HepG2 (cell line): ENCODE measurements at regions not wholly inside any gene's neighbourhood (a gene's known extent, or its start where the extent isn't known, plus 50 kb on each side); places are given as distances from the start of the nearest gene placed in this dataset.

Experiments used
- ATAC-seq: fragments of 200-7000 bp; cut with Tn5 transposase; 3 replicates; pipeline ENCODE4 v1.9.1; 2020; ENCODE audit warnings: mild to moderate bottlenecking, moderate library complexity
- BruUV-seq: library from RNA; stranded (reverse); fragments of 400-500 nt; replicated peaks from 2 replicates; lab custom pipeline; 2021; lab: Mats Ljungman, UMichigan
- CTCF ChIA-PET: fragments of 300-600 bp; formaldehyde crosslinking; extraction: SDS; loops from one replicate; lab custom pipeline; 2021; ENCODE audit warnings: low total read pairs, inconsistent platforms, low intra/inter-chr PET ratio; lab: Yijun Ruan, JAX
- POLR2A ChIA-PET: fragments of 350-600 bp; sonication (Branson Sonifier 250); formaldehyde crosslinking; loops from one replicate; lab custom pipeline; 2020; ENCODE audit warnings: antibody characterized with exemption, inconsistent platforms; lab: Yijun Ruan, JAX
- DNase-seq: peaks from one replicate; pipeline ENCODE4 v3.0.0-alpha.2; 2015; ENCODE audit warnings: low spot score
- FAIRE-seq: peaks from 3 replicates; lab custom pipeline; 2011; peaks lifted over from hg19 to GRCh38; lab: Jason Lieb, UNC
- H2AFZ ChIP-seq: one replicate; pipeline ENCODE4 v1.6.1; 2011; ENCODE audit warnings: low read length, inconsistent platforms
- H3K27ac ChIP-seq: fragments of 300-600 bp; 3 replicates; pipeline ENCODE4 v1.8.0; 2011; ENCODE audit warnings: mixed run types, mild to moderate bottlenecking, mixed read lengths, low read length, inconsistent platforms; ENCODE audit not compliant: insufficient read depth; ENCODE audit errors: extremely low read length
- H3K27me3 ChIP-seq, 2 experiments: fragments of 200-600 bp in 1 of 2; 2 replicates in 1 of 2; 3 replicates in 1 of 2; pipeline versions ENCODE4 v1.6.0 to v1.8.0; 2011; ENCODE audit warnings: low read length in 2 of 2, mild to moderate bottlenecking in 2 of 2, moderate library complexity in 2 of 2, inconsistent platforms in 1 of 2; ENCODE audit not compliant: insufficient read depth in 2 of 2, control insufficient read depth in 1 of 2
- H3K36me3 ChIP-seq, 2 experiments: fragments of 200-600 bp in 1 of 2; replicated peaks in 1 of 2; 2 replicates in 1 of 2; 3 replicates in 1 of 2; pipeline versions ENCODE4 v1.5.1 to v1.8.0; 2011; ENCODE audit warnings: low read length in 2 of 2, inconsistent platforms in 1 of 2; ENCODE audit not compliant: insufficient read depth in 2 of 2, control insufficient read depth in 1 of 2
- H3K4me1 ChIP-seq: 2 replicates; pipeline ENCODE4 v1.5.1; 2012; ENCODE audit warnings: low read length, inconsistent platforms; ENCODE audit not compliant: insufficient read depth
- H3K4me2 ChIP-seq: 2 replicates; pipeline ENCODE4 v1.6.0; 2011; ENCODE audit warnings: low read depth, low read length, inconsistent platforms
- H3K4me3 ChIP-seq, 3 experiments: fragments of 200-600 bp in 1 of 3; sonication (generic), shearing (Covaris generic) in 1 of 3; replicated peaks in 1 of 3; 2 replicates each; pipeline ENCODE4 v1.5.1; 2011 to 2016; ENCODE audit warnings: low read length in 3 of 3, inconsistent platforms in 2 of 3, low read depth in 2 of 3, mild to moderate bottlenecking in 2 of 3, control low read depth in 1 of 3, mixed read lengths in 1 of 3; ENCODE audit not compliant: insufficient read depth in 1 of 3
- H3K79me2 ChIP-seq: one replicate; pipeline ENCODE4 v1.6.1; 2011; ENCODE audit warnings: low read length, inconsistent platforms; ENCODE audit not compliant: insufficient read depth
- H3K9ac ChIP-seq: 2 replicates; pipeline ENCODE4 v1.6.0; 2011; ENCODE audit warnings: mild to moderate bottlenecking, low read depth, low read length, inconsistent platforms; ENCODE audit not compliant: insufficient read depth
- H3K9me3 ChIP-seq: 2 replicates; pipeline ENCODE4 v1.5.1; 2012; ENCODE audit warnings: mild to moderate bottlenecking, low read length
- H4K20me1 ChIP-seq: 2 replicates; pipeline ENCODE4 v1.6.0; 2011; ENCODE audit warnings: inconsistent platforms, mild to moderate bottlenecking, low read length, moderate library complexity; ENCODE audit not compliant: insufficient read depth
- BRD4 ChIP-seq: sonication (generic); formaldehyde crosslinking; IDR thresholded peaks from 2 replicates; pipeline ENCODE4 v1.4.0; 2020; ENCODE audit warnings: missing genetic modification reagents
- DNMT1 ChIP-seq: sonication (generic); formaldehyde crosslinking; IDR thresholded peaks from 2 replicates; pipeline ENCODE4 v1.5.1; 2020; ENCODE audit warnings: mild to moderate bottlenecking, missing genetic modification reagents
- EHMT2 ChIP-seq: fragments of 200-600 bp; sonication (generic); IDR thresholded peaks from 2 replicates; pipeline ENCODE4 v1.7.0; 2017; ENCODE audit warnings: antibody characterized with exemption, low read depth, low read length, borderline replicate concordance
- FOXM1 ChIP-seq: sonication (generic); formaldehyde crosslinking; IDR thresholded peaks from 2 replicates; pipeline ENCODE4 v1.5.0; 2020; ENCODE audit warnings: missing genetic modification reagents
- HNRNPLL ChIP-seq: fragments of 200-400 bp; formaldehyde crosslinking; IDR thresholded peaks from 2 replicates; pipeline ENCODE4 v1.6.1; 2017; ENCODE audit warnings: mild to moderate bottlenecking, low read depth, low read length; ENCODE audit not compliant: poor library complexity, severe bottlenecking
- ZNF232 ChIP-seq: sonication (generic); formaldehyde crosslinking; IDR thresholded peaks from 2 replicates; pipeline ENCODE4 v1.4.0; 2020; ENCODE audit warnings: missing genetic modification reagents, borderline replicate concordance
- ZNF282 ChIP-seq: fragments of 450-650 bp; IDR thresholded peaks from 2 replicates; pipeline ENCODE4 v1.6.1; 2018; ENCODE audit not compliant: partially characterized antibody
- ZNF354B ChIP-seq: sonication (generic); formaldehyde crosslinking; IDR thresholded peaks from 2 replicates; pipeline ENCODE4 v1.8.0; 2022; ENCODE audit warnings: mild to moderate bottlenecking, missing genetic modification reagents
- ZNF432 ChIP-seq: sonication (generic); formaldehyde crosslinking; IDR thresholded peaks from 2 replicates; pipeline ENCODE4 v1.5.0; 2020; ENCODE audit warnings: missing genetic modification reagents, mild to moderate bottlenecking, borderline replicate concordance
- ZNF580 ChIP-seq: IDR thresholded peaks from 2 replicates; pipeline ENCODE4 v1.6.1; 2016; ENCODE audit warnings: low read depth, borderline replicate concordance
- ZSCAN25 ChIP-seq: sonication (generic); formaldehyde crosslinking; IDR thresholded peaks from 2 replicates; pipeline ENCODE4 v1.8.0; 2022; ENCODE audit warnings: mild to moderate bottlenecking, missing genetic modification reagents
- WGBS: methylation state at CpG from one replicate; pipeline ENCODE4 v1.1.6; 2017; ENCODE audit warnings: low lambda C conversion rate; 5-methylcytosine and 5-hydroxymethylcytosine counted together
- in situ Hi-C: cut with HindIII; loops from 2 replicates; pipeline ENCODE4 v1.10.0; 2017; ENCODE audit warnings: low pct_unique_long_range_greater_than_20kb; ENCODE audit not compliant: extremely low pct_ligation_motif_present
- intact Hi-C: fragments of 100-400 bp; cut with micrococcal nuclease; formaldehyde crosslinking; loops from one replicate; pipeline ENCODE4 v1.10.0; 2022; ENCODE audit not compliant: unreplicated experiment
- TF ChIP-seq, protein P1 (sequence below): sonication (generic); formaldehyde crosslinking; IDR thresholded peaks from 2 replicates; pipeline ENCODE4 v1.5.1; 2020; ENCODE audit warnings: mild to moderate bottlenecking, missing genetic modification reagents, moderate library complexity

- ATAC-seq (no peak), FAIRE-seq (no peak), DNase-seq (no peak)
- BruUV-seq = no TSS peak
- no peaks in the 10 kb centered on the region for H3K36me3 ChIP-seq
- ChIA-PET POLR2A (no interaction called here), CTCF (no interaction called here)
- no peak overlapping the region for H3K4me2 ChIP-seq
- H3K27me3 ChIP-seq = peaks cover 0 to 7% of the 10 kb centered on the region in 2 experiments; a peak in 3 of 5 replicates
- intact Hi-C loops (loop anchor here (10.0 kb wide), 1 partner anchor 261 kb away; no protein-coding TSS in a partner anchor), in situ Hi-C loops (loop anchor here (10.0 kb wide), 1 partner anchor 261 kb away; no protein-coding TSS in a partner anchor)
- no peaks in the 10 kb centered on the region for H4K20me1 ChIP-seq
- no peak overlapping the region for H3K4me3 ChIP-seq
- 0% methylated on average over 2 of the region's 2 CpGs for WGBS
- no peaks in the 10 kb centered on the region for H3K9me3 ChIP-seq
- H3K27ac ChIP-seq = no peak overlapping the region
- no peak for TF ChIP-seq FOXM1
- no peak for TF ChIP-seq BRD4
- TF ChIP-seq DNMT1 = no peak
- no peak for TF ChIP-seq EHMT2
- TF ChIP-seq ZNF354B (CRISPR knock-in tag) = no peak
- TF ChIP-seq ZNF282 = no peak
- TF ChIP-seq ZNF232 (CRISPR knock-in tag) = no peak
- TF ChIP-seq ZNF580 (CRISPR knock-in tag) = no peak
- no peak for TF ChIP-seq ZSCAN25 (CRISPR knock-in tag)
- TF ChIP-seq ZNF432 (CRISPR knock-in tag) = no peak
- TF ChIP-seq, protein P1, sequence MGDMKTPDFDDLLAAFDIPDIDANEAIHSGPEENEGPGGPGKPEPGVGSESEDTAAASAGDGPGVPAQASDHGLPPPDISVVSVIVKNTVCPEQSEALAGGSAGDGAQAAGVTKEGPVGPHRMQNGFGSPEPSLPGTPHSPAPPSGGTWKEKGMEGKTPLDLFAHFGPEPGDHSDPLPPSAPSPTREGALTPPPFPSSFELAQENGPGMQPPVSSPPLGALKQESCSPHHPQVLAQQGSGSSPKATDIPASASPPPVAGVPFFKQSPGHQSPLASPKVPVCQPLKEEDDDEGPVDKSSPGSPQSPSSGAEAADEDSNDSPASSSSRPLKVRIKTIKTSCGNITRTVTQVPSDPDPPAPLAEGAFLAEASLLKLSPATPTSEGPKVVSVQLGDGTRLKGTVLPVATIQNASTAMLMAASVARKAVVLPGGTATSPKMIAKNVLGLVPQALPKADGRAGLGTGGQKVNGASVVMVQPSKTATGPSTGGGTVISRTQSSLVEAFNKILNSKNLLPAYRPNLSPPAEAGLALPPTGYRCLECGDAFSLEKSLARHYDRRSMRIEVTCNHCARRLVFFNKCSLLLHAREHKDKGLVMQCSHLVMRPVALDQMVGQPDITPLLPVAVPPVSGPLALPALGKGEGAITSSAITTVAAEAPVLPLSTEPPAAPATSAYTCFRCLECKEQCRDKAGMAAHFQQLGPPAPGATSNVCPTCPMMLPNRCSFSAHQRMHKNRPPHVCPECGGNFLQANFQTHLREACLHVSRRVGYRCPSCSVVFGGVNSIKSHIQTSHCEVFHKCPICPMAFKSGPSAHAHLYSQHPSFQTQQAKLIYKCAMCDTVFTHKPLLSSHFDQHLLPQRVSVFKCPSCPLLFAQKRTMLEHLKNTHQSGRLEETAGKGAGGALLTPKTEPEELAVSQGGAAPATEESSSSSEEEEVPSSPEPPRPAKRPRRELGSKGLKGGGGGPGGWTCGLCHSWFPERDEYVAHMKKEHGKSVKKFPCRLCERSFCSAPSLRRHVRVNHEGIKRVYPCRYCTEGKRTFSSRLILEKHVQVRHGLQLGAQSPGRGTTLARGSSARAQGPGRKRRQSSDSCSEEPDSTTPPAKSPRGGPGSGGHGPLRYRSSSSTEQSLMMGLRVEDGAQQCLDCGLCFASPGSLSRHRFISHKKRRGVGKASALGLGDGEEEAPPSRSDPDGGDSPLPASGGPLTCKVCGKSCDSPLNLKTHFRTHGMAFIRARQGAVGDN (CRISPR knock-in tag) = no peak
- no peak for TF ChIP-seq HNRNPLL
- peak overlapping the region; percentile 11 for H2AFZ ChIP-seq
- H3K4me1 ChIP-seq = no peaks in the 10 kb centered on the region
- no peak overlapping the region for H3K9ac ChIP-seq
- H3K79me2 ChIP-seq = no peaks in the 10 kb centered on the region
These were observed 163.5 kb downstream of the ABHD5 start for GRCh38 chr3:43854283-43854682.
